ENCODE measurements at regions not wholly inside any gene's neighbourhood (a gene's known extent, or its start where the extent isn't known, plus 50 kb on each side); places are given as distances from the start of the nearest gene placed in this dataset.
A peak's percentile ranks its signal among the peaks of the same experiment; 100 is the strongest.

GRCh38 chr1:108082001-108082400 lies 117.0 kb upstream of the VAV3 start:
- 92% methylated on average over 4 of the region's 4 CpGs; no CpG with 5 or more reads in 1 of the 2 experiments for WGBS, 2 experiments (ENCODE audit: extremely low coverage in 1 of 2, insufficient coverage in 1 of 2, insufficient read length in 1 of 2, insufficient replicate concordance in 2 of 2, low coverage in 1 of 2, low lambda C conversion rate in 2 of 2, missing lambda C conversion rate in 1 of 2)
- no peak overlapping the region for H2BK120ac ChIP-seq (replicated peaks; ENCODE audit: low read depth, low read length)
- H3K9me3 ChIP-seq (ENCODE audit: insufficient read depth in 2 of 2, low read depth in 1 of 2, low read length in 1 of 2): no peaks in the 10 kb centered on the region
- FAIRE-seq (no peak), DNase-seq (ENCODE audit: low read depth in 1 of 2, low spot score in 2 of 2) (no peak)
- H3K56ac ChIP-seq (replicated peaks; ENCODE audit: insufficient read length, low read depth, low read length): no peak overlapping the region
- no peaks in the 10 kb centered on the region for H3K36me3 ChIP-seq (ENCODE audit: control insufficient read depth in 2 of 4, insufficient read depth in 4 of 4, low read length in 3 of 4)
- H3K27me3 ChIP-seq (replicated peaks in 1 of 4; ENCODE audit: control insufficient read depth in 3 of 4, extremely low read depth in 1 of 4, insufficient read depth in 3 of 4, low read length in 3 of 4): no peaks in the 10 kb centered on the region
- no peak overlapping the region for H2BK5ac ChIP-seq (ENCODE audit: low read depth, low read length)
- no peak overlapping the region for H3K9ac ChIP-seq (replicated peaks in 1 of 4; ENCODE audit: extremely low read depth in 1 of 4, low read depth in 3 of 4, low read length in 3 of 4)
- H3K18ac ChIP-seq (ENCODE audit: extremely low read depth, low read length): no peak overlapping the region
- H2AK5ac ChIP-seq (ENCODE audit: low read depth, low read length): no peak overlapping the region
- ChIA-PET POLR2A (ENCODE audit: partially characterized antibody) (no interaction called here), CTCF (ENCODE audit: partially characterized antibody) (interaction anchor here (2.4 kb wide), 1 partner anchor 32 kb away, joined by 7 read pairs; no protein-coding TSS in a partner anchor)
- no peak overlapping the region for H3K27ac ChIP-seq (ENCODE audit: low read depth, low read length)
- no peak overlapping the region for H3K4ac ChIP-seq (replicated peaks; ENCODE audit: insufficient read length, low read depth, low read length)
- H2BK20ac ChIP-seq (ENCODE audit: low read length): no peak overlapping the region
- H4K5ac ChIP-seq (ENCODE audit: insufficient read length, low read depth, low read length): no peak overlapping the region
- no peak overlapping the region for H3K4me2 ChIP-seq (ENCODE audit: insufficient read depth in 1 of 2, low read depth in 2 of 2, low read length in 2 of 2)
- H2BK12ac ChIP-seq (ENCODE audit: low read depth, low read length): no peak overlapping the region
- H3K23me2 ChIP-seq (ENCODE audit: low read depth, low read length): no peaks in the 10 kb centered on the region; the same call in 1 of the 2 replicates
- H3K4me1 ChIP-seq (replicated peaks in 1 of 4; ENCODE audit: control insufficient read depth in 3 of 4, insufficient read depth in 4 of 4, low read length in 3 of 4): no peaks in the 10 kb centered on the region
- H3K14ac ChIP-seq (ENCODE audit: insufficient read length): no peak overlapping the region
- H3K79me1 ChIP-seq (ENCODE audit: low read depth, low read length): no peaks in the 10 kb centered on the region
- no peak overlapping the region for H4K8ac ChIP-seq (ENCODE audit: extremely low read depth, insufficient read depth, low read length)
- peak overlapping the region; percentile 67 for H2AFZ ChIP-seq (ENCODE audit: low read length)
- H3K23ac ChIP-seq (ENCODE audit: insufficient read length): no peak overlapping the region
- H4K91ac ChIP-seq (replicated peaks; ENCODE audit: insufficient read length, low read length): no peak overlapping the region
- H4K20me1 ChIP-seq (replicated peaks in 1 of 2; ENCODE audit: control insufficient read depth in 1 of 2, insufficient read depth in 2 of 2, low read length in 2 of 2): no peaks in the 10 kb centered on the region
- no peak overlapping the region for H3K4me3 ChIP-seq (ENCODE audit: extremely low read depth in 1 of 4, insufficient read depth in 2 of 4, low read depth in 3 of 4, low read length in 4 of 4)
- no peaks in the 10 kb centered on the region for H3K79me2 ChIP-seq (ENCODE audit: control insufficient read depth in 1 of 2, insufficient read depth in 2 of 2, low read length in 2 of 2)
- H2BK15ac ChIP-seq (ENCODE audit: low read length): no peak overlapping the region
- TF ChIP-seq SIN3A (conservative IDR thresholded peaks at IDR 0.05 in 1 of 2, IDR thresholded peaks at IDR 0.05 in 1 of 2; ENCODE audit: low read depth in 1 of 2, low read length in 2 of 2) (no peak), CHD2 (IDR thresholded peaks at IDR 0.05; ENCODE audit: low read length) (no peak), SRF (IDR thresholded peaks at IDR 0.05; ENCODE audit: low read depth, low read length) (no peak), TEAD4 (IDR thresholded peaks at IDR 0.05; ENCODE audit: low read depth, low read length) (no peak), RXRA (IDR thresholded peaks at IDR 0.05; ENCODE audit: insufficient read depth, low read depth, low read length) (no peak), SP2 (IDR thresholded peaks at IDR 0.05; ENCODE audit: low read length) (no peak), TAF7 (optimal IDR thresholded peaks at IDR 0.05; ENCODE audit: borderline replicate concordance, low read depth, low read length) (no peak), KDM5A (IDR thresholded peaks at IDR 0.05; ENCODE audit: low read length) (no peak), RFX5 (IDR thresholded peaks at IDR 0.05; ENCODE audit: borderline replicate concordance, low read depth, low read length) (no peak), CEBPB (IDR thresholded peaks at IDR 0.05; ENCODE audit: low read depth, low read length) (no peak)
